Endothelial cell (in vitro differentiated cells): ENCODE measurements at regions not wholly inside any gene's neighbourhood (a gene's known extent, or its start where the extent isn't known, plus 50 kb on each side); places are given as distances from the start of the nearest gene placed in this dataset.
A peak's percentile ranks its signal among the peaks of the same experiment; 100 is the strongest.
"Not testable (repeated sequence)": the region's sequence is repeated elsewhere in the genome, so short reads cannot be mapped to it uniquely, and the experiment has no call there.

ENCODE experiments used
- DNase-seq: peaks from one replicate; pipeline ENCODE4 v3.0.0; 2021; ENCODE audit warnings: low spot score
- H3K27ac Mint-ChIP-seq: one replicate; pipeline ENCODE4 v1.8.0; 2021; ENCODE audit warnings: mixed read lengths, inconsistent platforms; ENCODE audit not compliant: unreplicated experiment
- H3K27me3 Mint-ChIP-seq: one replicate; pipeline ENCODE4 v1.8.0; 2021; ENCODE audit warnings: mild to moderate bottlenecking, moderate library complexity, mixed read lengths, inconsistent platforms; ENCODE audit not compliant: unreplicated experiment
- H3K36me3 Mint-ChIP-seq: one replicate; pipeline ENCODE4 v1.8.0; 2021; ENCODE audit warnings: mild to moderate bottlenecking, low read depth, mixed read lengths, inconsistent platforms; ENCODE audit not compliant: unreplicated experiment
- H3K4me1 Mint-ChIP-seq: one replicate; pipeline ENCODE4 v1.8.0; 2021; ENCODE audit warnings: mild to moderate bottlenecking, mixed read lengths, inconsistent platforms; ENCODE audit not compliant: unreplicated experiment
- H3K4me3 Mint-ChIP-seq: one replicate; pipeline ENCODE4 v1.8.0; 2021; ENCODE audit warnings: mild to moderate bottlenecking, mixed read lengths, inconsistent platforms; ENCODE audit not compliant: unreplicated experiment
- H3K9me3 Mint-ChIP-seq: one replicate; pipeline ENCODE4 v1.8.0; 2021; ENCODE audit warnings: mixed read lengths, inconsistent platforms; ENCODE audit not compliant: unreplicated experiment
- CTCF ChIP-seq: fragments of 200-600 bp; sonication (generic); IDR thresholded peaks from one replicate; pipeline ENCODE4 v1.5.0; 2021; ENCODE audit warnings: antibody characterized with exemption; ENCODE audit not compliant: unreplicated experiment

GRCh38 chr16:29290631-29291247 lies 115.8 kb downstream of the NPIPB11 start:
- no peak for TF ChIP-seq CTCF
- H3K4me1 Mint-ChIP-seq, result peaks cover 11% of the 10 kb centered on the region
- H3K4me3 Mint-ChIP-seq, result no peak overlapping the region
- no peaks in the 10 kb centered on the region for H3K9me3 Mint-ChIP-seq
- H3K27me3 Mint-ChIP-seq, result no peaks in the 10 kb centered on the region
- no peak overlapping the region for H3K27ac Mint-ChIP-seq
- H3K36me3 Mint-ChIP-seq, result no peaks in the 10 kb centered on the region
- DNase-seq, result peak; percentile 50

- H3K36me3 Mint-ChIP-seq, H3K9me3 Mint-ChIP-seq, H3K4me3 Mint-ChIP-seq, H3K27ac Mint-ChIP-seq, H3K27me3 Mint-ChIP-seq, DNase-seq: not testable (repeated sequence)
- H3K4me1 Mint-ChIP-seq, result peaks cover 18% of the 10 kb centered on the region
Measured at GRCh38 chr16:29289516-29290239, 116.8 kb downstream of the NPIPB11 start.

- not testable (repeated sequence) for H3K27ac Mint-ChIP-seq, H3K36me3 Mint-ChIP-seq
Measured at GRCh38 chr16:29288711-29289474, 117.6 kb downstream of the NPIPB11 start.

GRCh38 chr16:29287871-29288535 lies 118.5 kb downstream of the NPIPB11 start:
- H3K27me3 Mint-ChIP-seq, H3K36me3 Mint-ChIP-seq, H3K9me3 Mint-ChIP-seq, DNase-seq, H3K27ac Mint-ChIP-seq, H3K4me3 Mint-ChIP-seq: not testable (repeated sequence)
- peaks cover 25% of the 10 kb centered on the region for H3K4me1 Mint-ChIP-seq

More at GRCh38 chr16:29288711-29289474, 117.6 kb downstream of the NPIPB11 start:
- H3K9me3 Mint-ChIP-seq, H3K4me3 Mint-ChIP-seq, H3K27me3 Mint-ChIP-seq, DNase-seq: not testable (repeated sequence)
- H3K4me1 Mint-ChIP-seq, result peaks cover 23% of the 10 kb centered on the region

- H3K36me3 Mint-ChIP-seq, H3K9me3 Mint-ChIP-seq, H3K27ac Mint-ChIP-seq, H3K27me3 Mint-ChIP-seq, DNase-seq, H3K4me3 Mint-ChIP-seq: not testable (repeated sequence)
- H3K4me1 Mint-ChIP-seq, result peaks cover 25% of the 10 kb centered on the region
Measured at GRCh38 chr16:29287246-29287645, 119.3 kb downstream of the NPIPB11 start.

- not testable (repeated sequence) for DNase-seq, H3K4me3 Mint-ChIP-seq, H3K9me3 Mint-ChIP-seq, H3K36me3 Mint-ChIP-seq, H3K27me3 Mint-ChIP-seq
- H3K27ac Mint-ChIP-seq, result peak overlapping the region; percentile 7
- peaks cover 25% of the 10 kb centered on the region for H3K4me1 Mint-ChIP-seq
Measured at GRCh38 chr16:29286796-29287195, 119.7 kb downstream of the NPIPB11 start.

GRCh38 chr16:29286161-29286560 lies 120.3 kb downstream of the NPIPB11 start:
- DNase-seq, H3K9me3 Mint-ChIP-seq: not testable (repeated sequence)

GRCh38 chr16:29285151-29285885 lies 121.2 kb downstream of the NPIPB11 start:
- peak overlapping the region; percentile 86 for H3K27ac Mint-ChIP-seq
- H3K27me3 Mint-ChIP-seq, H3K4me3 Mint-ChIP-seq, H3K36me3 Mint-ChIP-seq, H3K9me3 Mint-ChIP-seq: not testable (repeated sequence)
- peak; percentile 40 for DNase-seq
- H3K4me1 Mint-ChIP-seq, result peaks cover 21% of the 10 kb centered on the region

More at GRCh38 chr16:29286161-29286560, 120.3 kb downstream of the NPIPB11 start:
- not testable (repeated sequence) for H3K4me3 Mint-ChIP-seq, H3K36me3 Mint-ChIP-seq, H3K27me3 Mint-ChIP-seq
- Mint-ChIP-seq H3K27ac (peak overlapping the region; percentile 7), H3K4me1 (peaks cover 25% of the 10 kb centered on the region)

GRCh38 chr16:29284723-29285122 lies 121.8 kb downstream of the NPIPB11 start:
- not testable (repeated sequence) for H3K9me3 Mint-ChIP-seq, H3K4me3 Mint-ChIP-seq, H3K27me3 Mint-ChIP-seq, DNase-seq, H3K36me3 Mint-ChIP-seq
- Mint-ChIP-seq H3K27ac (peak overlapping the region; percentile 85), H3K4me1 (peaks cover 20% of the 10 kb centered on the region)

GRCh38 chr16:29284159-29284558 lies 122.4 kb downstream of the NPIPB11 start:
- H3K4me1 Mint-ChIP-seq, result peaks cover 20% of the 10 kb centered on the region
- not testable (repeated sequence) for H3K27me3 Mint-ChIP-seq, H3K9me3 Mint-ChIP-seq, H3K36me3 Mint-ChIP-seq, H3K4me3 Mint-ChIP-seq, H3K27ac Mint-ChIP-seq, DNase-seq
